Gastroesophageal sphincter (tissue), 3 donors: ENCODE measurements at regions not wholly inside any gene's neighbourhood (a gene's known extent, or its start where the extent isn't known, plus 50 kb on each side); places are given as distances from the start of the nearest gene placed in this dataset.

Experiments used
- CTCF ChIP-seq, 4 experiments: fragments of 200-600 bp in 2 of 4; fragments of 450-650 bp in 2 of 4; sonication (generic) in 1 of 4; IDR thresholded peaks; one replicate each; pipeline ENCODE4 v1.5.1; 2017 to 2019; ENCODE audit warnings: antibody characterized with exemption in 4 of 4, mild to moderate bottlenecking in 2 of 4, moderate library complexity in 2 of 4
- EP300 ChIP-seq: sonication (generic); formaldehyde crosslinking; IDR thresholded peaks from one replicate; pipeline ENCODE4 v1.6.1; 2017; ENCODE audit warnings: antibody characterized with exemption, mild to moderate bottlenecking
- POLR2A ChIP-seq, 2 donors: fragments of 450-650 bp; IDR thresholded peaks; one replicate each; pipeline ENCODE4 v1.6.1; 2017; ENCODE audit warnings: antibody characterized with exemption in 2 of 2, mild to moderate bottlenecking in 2 of 2, moderate library complexity in 1 of 2
- POLR2AphosphoS5 ChIP-seq: sonication (generic); formaldehyde crosslinking; IDR thresholded peaks from one replicate; pipeline ENCODE4 v1.6.1; 2017; ENCODE audit warnings: antibody characterized with exemption

GRCh38 chr11:28835790-28836189 lies 727.6 kb downstream of the METTL15 start:
- TF ChIP-seq POLR2AphosphoS5 = no peak
- TF ChIP-seq CTCF (IDR thresholded peaks at IDR 0.05) = no peak
- TF ChIP-seq POLR2A (IDR thresholded peaks at IDR 0.05) = no peak
- TF ChIP-seq EP300 = no peak
